ENCODE measurements at regions not wholly inside any gene's neighbourhood (a gene's known extent, or its start where the extent isn't known, plus 50 kb on each side); places are given as distances from the start of the nearest gene placed in this dataset.

DNA sequence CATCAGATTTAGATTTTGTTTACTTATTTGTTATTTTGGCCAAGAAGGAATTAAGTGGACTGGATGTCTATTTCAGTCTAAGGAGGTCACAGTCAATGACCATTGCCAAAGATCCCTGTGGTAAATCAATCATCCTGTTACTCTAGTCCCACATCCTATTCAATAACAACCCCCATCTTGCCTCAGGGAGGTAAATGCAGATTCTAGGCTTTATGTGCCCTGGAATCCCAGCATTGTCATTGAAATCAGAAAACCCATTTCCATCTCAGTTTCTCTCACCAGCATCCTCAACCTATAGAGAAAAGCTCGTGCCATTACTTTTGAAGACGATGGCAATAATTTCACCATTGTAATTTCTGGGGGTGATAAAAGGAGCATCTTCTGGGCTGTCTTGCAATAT is 71.8 kb downstream of the SKA1 start:
- TF ChIP-seq, protein P1, sequence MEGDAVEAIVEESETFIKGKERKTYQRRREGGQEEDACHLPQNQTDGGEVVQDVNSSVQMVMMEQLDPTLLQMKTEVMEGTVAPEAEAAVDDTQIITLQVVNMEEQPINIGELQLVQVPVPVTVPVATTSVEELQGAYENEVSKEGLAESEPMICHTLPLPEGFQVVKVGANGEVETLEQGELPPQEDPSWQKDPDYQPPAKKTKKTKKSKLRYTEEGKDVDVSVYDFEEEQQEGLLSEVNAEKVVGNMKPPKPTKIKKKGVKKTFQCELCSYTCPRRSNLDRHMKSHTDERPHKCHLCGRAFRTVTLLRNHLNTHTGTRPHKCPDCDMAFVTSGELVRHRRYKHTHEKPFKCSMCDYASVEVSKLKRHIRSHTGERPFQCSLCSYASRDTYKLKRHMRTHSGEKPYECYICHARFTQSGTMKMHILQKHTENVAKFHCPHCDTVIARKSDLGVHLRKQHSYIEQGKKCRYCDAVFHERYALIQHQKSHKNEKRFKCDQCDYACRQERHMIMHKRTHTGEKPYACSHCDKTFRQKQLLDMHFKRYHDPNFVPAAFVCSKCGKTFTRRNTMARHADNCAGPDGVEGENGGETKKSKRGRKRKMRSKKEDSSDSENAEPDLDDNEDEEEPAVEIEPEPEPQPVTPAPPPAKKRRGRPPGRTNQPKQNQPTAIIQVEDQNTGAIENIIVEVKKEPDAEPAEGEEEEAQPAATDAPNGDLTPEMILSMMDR (conservative IDR thresholded peaks at IDR 0.05; ENCODE audit: low read length): no peak
- TF ChIP-seq EZH2phosphoT487 (IDR thresholded peaks at IDR 0.05; ENCODE audit: borderline replicate concordance): no peak

All from Loucy (cell line).